Breast epithelium (tissue), 4 donors: ENCODE measurements at regions not wholly inside any gene's neighbourhood (a gene's known extent, or its start where the extent isn't known, plus 50 kb on each side); places are given as distances from the start of the nearest gene placed in this dataset.

ENCODE experiments used
- DNase-seq, 2 donors: peaks; one replicate each; pipeline ENCODE4 v3.0.0-alpha.2; 2019; ENCODE audit warnings: low spot score in 2 of 2
- H3K27ac ChIP-seq, 2 donors: fragments of 200-600 bp; sonication (generic) in 1 of 2; one replicate each; pipeline ENCODE4 v1.5.1; 2016 to 2019; ENCODE audit warnings: mild to moderate bottlenecking in 1 of 2
- H3K27me3 ChIP-seq, 2 donors: fragments of 200-600 bp; sonication (generic) in 1 of 2; one replicate each; pipeline versions ENCODE4 v1.5.1 to v1.6.0; 2017 to 2019; ENCODE audit warnings: control low read depth in 1 of 2, mild to moderate bottlenecking in 1 of 2
- H3K36me3 ChIP-seq: fragments of 200-600 bp; one replicate; pipeline ENCODE4 v1.5.1; 2019
- H3K4me1 ChIP-seq, 2 donors: fragments of 200-600 bp; sonication (generic); one replicate each; pipeline ENCODE4 v1.5.1; 2016 to 2019; ENCODE audit warnings: control low read depth in 1 of 2
- H3K4me3 ChIP-seq, 3 donors: fragments of 200-600 bp; sonication (generic); 1 replicate in 2 of 3; 2 replicates in 1 of 3; pipeline ENCODE4 v1.5.1; 2016 to 2019; ENCODE audit warnings: mild to moderate bottlenecking in 3 of 3, moderate library complexity in 2 of 3
- H3K9me3 ChIP-seq, 2 donors: fragments of 200-600 bp; sonication (generic) in 1 of 2; one replicate each; pipeline ENCODE4 v1.5.1; 2016 to 2019; ENCODE audit warnings: control low read depth in 1 of 2
- POLR2A ChIP-seq: fragments of 450-650 bp; IDR thresholded peaks from one replicate; pipeline ENCODE4 v1.6.1; 2016; ENCODE audit warnings: antibody characterized with exemption, mild to moderate bottlenecking, moderate library complexity
- POLR2AphosphoS5 ChIP-seq, 3 donors: sonication (generic); formaldehyde crosslinking; IDR thresholded peaks; one replicate each; pipeline ENCODE4 v1.6.1; 2017; ENCODE audit warnings: antibody characterized with exemption in 3 of 3
- intact Hi-C: fragments of 100-400 bp; cut with DNase I; formaldehyde crosslinking; loops from one replicate; pipeline ENCODE4 v1.15.1; 2023; ENCODE audit warnings: low total_unique reads
- TF ChIP-seq, protein P1 (sequence below), 3 donors: fragments of 450-650 bp; IDR thresholded peaks; one replicate each; pipeline ENCODE4 v1.5.1; 2016 to 2017; ENCODE audit warnings: antibody characterized with exemption in 3 of 3, mild to moderate bottlenecking in 3 of 3, moderate library complexity in 3 of 3

DNA sequence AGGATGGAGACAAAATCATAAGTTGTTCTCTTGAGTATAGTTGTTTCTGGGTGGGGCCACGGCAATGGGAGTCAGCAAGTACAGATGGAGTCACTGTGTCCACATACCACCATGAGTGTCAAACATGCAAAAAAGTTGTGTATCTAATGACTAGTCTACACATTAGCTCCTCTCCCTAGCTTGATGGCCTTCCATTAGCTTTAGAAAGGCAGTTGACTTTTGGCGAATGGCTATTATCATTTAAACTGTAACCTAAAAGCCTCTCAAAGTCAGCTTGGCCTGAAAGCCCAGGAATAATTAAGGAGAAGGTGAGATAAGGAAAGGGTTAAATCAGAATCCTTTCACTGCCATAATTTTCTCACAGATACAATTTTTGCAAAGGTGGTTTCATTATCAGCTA lies 95.5 kb upstream of the MEOX2 start:
- DNase-seq: no peak
- Histone ChIP-seq H3K9me3 (no peaks in the 10 kb centered on the region), H3K27me3 (no peaks in the 10 kb centered on the region), H3K4me1 (no peaks in the 10 kb centered on the region), H3K27ac (no peak overlapping the region), H3K4me3 (no peak overlapping the region), H3K36me3 (no peaks in the 10 kb centered on the region)
- intact Hi-C loops: no loop called here
- TF ChIP-seq POLR2A (no peak), POLR2AphosphoS5 (IDR thresholded peaks at IDR 0.05) (no peak)
- TF ChIP-seq, protein P1, sequence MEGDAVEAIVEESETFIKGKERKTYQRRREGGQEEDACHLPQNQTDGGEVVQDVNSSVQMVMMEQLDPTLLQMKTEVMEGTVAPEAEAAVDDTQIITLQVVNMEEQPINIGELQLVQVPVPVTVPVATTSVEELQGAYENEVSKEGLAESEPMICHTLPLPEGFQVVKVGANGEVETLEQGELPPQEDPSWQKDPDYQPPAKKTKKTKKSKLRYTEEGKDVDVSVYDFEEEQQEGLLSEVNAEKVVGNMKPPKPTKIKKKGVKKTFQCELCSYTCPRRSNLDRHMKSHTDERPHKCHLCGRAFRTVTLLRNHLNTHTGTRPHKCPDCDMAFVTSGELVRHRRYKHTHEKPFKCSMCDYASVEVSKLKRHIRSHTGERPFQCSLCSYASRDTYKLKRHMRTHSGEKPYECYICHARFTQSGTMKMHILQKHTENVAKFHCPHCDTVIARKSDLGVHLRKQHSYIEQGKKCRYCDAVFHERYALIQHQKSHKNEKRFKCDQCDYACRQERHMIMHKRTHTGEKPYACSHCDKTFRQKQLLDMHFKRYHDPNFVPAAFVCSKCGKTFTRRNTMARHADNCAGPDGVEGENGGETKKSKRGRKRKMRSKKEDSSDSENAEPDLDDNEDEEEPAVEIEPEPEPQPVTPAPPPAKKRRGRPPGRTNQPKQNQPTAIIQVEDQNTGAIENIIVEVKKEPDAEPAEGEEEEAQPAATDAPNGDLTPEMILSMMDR (IDR thresholded peaks at IDR 0.05): no peak

DNA sequence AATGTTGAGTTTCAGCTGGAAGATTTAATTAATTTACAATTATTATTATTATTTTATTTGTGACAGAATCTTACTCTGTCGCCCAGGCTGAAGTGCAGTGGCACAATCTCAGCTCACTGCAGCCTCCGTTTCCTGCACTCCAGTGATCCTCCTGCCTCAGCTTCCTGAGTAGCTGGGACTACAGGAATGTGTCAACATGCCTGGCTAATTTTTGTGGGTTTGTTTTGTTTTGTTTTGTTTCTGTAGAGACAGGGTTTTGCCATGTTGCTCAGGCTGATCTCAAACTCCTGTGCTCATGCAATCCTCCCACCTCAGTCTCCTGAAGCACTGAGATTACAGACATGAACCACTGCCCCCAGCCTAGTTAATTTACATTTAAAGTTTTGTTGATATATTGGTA lies 93.8 kb upstream of the MEOX2 start:
- Histone ChIP-seq H3K4me3 (no peak overlapping the region), H3K4me1 (no peaks in the 10 kb centered on the region), H3K27ac (no peak overlapping the region), H3K9me3 (no peaks in the 10 kb centered on the region), H3K27me3 (no peaks in the 10 kb centered on the region), H3K36me3 (no peaks in the 10 kb centered on the region)
- intact Hi-C loops: no loop called here
- no peak for TF ChIP-seq POLR2A
- TF ChIP-seq, protein P1 (IDR thresholded peaks at IDR 0.05): no peak
- no peak for TF ChIP-seq POLR2AphosphoS5 (IDR thresholded peaks at IDR 0.05)
- no peak for DNase-seq

DNA sequence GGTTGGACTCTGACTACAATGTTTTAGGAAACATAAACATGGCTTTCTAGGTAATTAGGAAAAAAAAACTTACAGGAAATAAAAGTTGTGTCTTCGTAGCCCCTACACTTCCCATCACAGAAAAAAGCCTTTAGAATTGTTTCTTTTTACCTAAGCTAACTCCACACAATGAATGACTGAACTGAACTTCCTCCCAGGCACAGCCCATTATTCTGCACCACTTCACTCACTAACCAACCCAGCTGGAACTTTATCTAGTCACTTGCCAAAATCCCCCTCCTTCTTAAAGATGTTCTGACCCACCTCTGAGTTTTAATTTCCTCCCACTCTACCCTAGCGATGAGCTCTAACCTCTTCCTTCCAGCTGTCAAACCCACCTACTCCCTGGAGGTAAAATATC lies 91.7 kb upstream of the MEOX2 start:
- Histone ChIP-seq H3K27ac (no peak overlapping the region), H3K4me3 (no peak overlapping the region), H3K27me3 (no peaks in the 10 kb centered on the region), H3K4me1 (no peaks in the 10 kb centered on the region), H3K36me3 (no peaks in the 10 kb centered on the region), H3K9me3 (no peaks in the 10 kb centered on the region)
- TF ChIP-seq, protein P1 (IDR thresholded peaks at IDR 0.05): no peak
- no peak for TF ChIP-seq POLR2A
- no peak for TF ChIP-seq POLR2AphosphoS5 (IDR thresholded peaks at IDR 0.05)
- intact Hi-C loops: no loop called here
- no peak for DNase-seq

- Histone ChIP-seq H3K4me3 (no peak overlapping the region), H3K27ac (no peak overlapping the region), H3K4me1 (no peaks in the 10 kb centered on the region), H3K36me3 (no peaks in the 10 kb centered on the region), H3K27me3 (no peaks in the 10 kb centered on the region), H3K9me3 (no peaks in the 10 kb centered on the region)
- intact Hi-C loops: no loop called here
- no peak for DNase-seq
- TF ChIP-seq POLR2AphosphoS5 (IDR thresholded peaks at IDR 0.05): peak in 1 of 3 donors; percentile 41
- TF ChIP-seq, protein P1 (IDR thresholded peaks at IDR 0.05): no peak
These were observed 79.3 kb upstream of the MEOX2 start for GRCh38 chr7:15765753-15766152.

GRCh38 chr7:15764851-15765382 lies 78.4 kb upstream of the MEOX2 start:
- intact Hi-C loops: no loop called here
- Histone ChIP-seq H3K4me3 (no peak overlapping the region), H3K27ac (no peak overlapping the region), H3K27me3 (no peaks in the 10 kb centered on the region), H3K4me1 (no peaks in the 10 kb centered on the region), H3K36me3 (no peaks in the 10 kb centered on the region), H3K9me3 (no peaks in the 10 kb centered on the region)
- DNase-seq: no peak
- TF ChIP-seq, protein P1 (IDR thresholded peaks at IDR 0.05): no peak
- TF ChIP-seq POLR2A: no peak
- no peak for TF ChIP-seq POLR2AphosphoS5 (IDR thresholded peaks at IDR 0.05)
